NCI-H2081 treated with DMSO at 0.1 percent for 48 hours (cell line): ENCODE measurements at regions not wholly inside any gene's neighbourhood (a gene's known extent, or its start where the extent isn't known, plus 50 kb on each side); places are given as distances from the start of the nearest gene placed in this dataset.
"Not testable (repeated sequence)": the region's sequence is repeated elsewhere in the genome, so short reads cannot be mapped to it uniquely, and the experiment has no call there.

ENCODE experiments used
- DNase-seq: peaks from one replicate; lab custom pipeline; 2025; lab: John Stamatoyannopoulos, UW

DNA sequence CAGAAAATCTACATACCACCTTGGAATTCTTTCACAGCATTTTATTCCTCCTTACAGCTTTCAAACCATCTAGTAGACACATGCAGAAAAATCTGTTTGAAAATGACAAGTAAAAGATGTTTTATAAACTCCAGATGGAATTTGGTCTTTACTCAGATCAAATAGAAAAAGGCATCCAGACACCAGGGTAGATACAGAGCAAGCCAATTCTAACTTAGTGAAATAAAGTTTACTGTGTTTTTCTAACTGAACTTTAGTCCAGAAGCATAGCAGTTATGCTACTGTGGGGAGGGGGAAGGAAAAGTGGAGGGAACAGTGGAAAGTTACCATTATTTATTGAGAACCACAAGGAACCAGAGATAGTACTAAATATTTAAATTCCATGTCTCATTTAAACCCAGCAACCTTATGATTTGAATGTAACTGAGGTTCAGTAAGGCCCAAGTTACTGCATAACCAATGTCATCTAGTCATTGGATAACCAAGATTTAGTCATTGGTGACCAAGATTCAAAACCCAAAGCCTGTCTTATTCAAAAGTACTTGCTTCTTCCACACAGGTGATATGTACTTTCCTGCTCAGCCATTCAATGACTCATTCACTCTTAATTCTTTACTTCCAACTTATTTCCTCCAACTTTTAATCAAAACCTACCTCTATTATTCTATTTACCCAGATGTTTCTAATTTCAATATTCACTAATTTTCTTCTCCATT lies 57.7 kb downstream of the RAD51AP2 start:
- DNase-seq: no peak

DNA sequence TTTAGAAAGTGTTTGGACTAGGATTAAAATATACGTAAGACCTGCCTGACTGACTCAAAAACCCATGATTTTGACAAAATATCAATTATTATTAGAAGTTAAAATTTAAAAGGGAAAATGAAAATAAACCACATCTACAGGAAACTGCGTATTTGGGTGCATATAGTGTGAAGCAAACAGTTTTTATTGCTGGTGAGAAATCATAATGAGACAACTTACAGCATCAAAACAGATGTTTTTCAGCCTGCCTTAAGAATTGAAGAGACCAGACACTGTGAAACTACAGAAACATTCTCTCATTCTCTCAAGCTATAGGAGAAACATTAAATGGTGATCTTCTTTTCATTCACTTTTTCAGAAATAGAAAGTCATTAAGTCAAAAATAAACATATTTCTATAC lies 62.9 kb downstream of the RAD51AP2 start:
- no peak for DNase-seq

DNA sequence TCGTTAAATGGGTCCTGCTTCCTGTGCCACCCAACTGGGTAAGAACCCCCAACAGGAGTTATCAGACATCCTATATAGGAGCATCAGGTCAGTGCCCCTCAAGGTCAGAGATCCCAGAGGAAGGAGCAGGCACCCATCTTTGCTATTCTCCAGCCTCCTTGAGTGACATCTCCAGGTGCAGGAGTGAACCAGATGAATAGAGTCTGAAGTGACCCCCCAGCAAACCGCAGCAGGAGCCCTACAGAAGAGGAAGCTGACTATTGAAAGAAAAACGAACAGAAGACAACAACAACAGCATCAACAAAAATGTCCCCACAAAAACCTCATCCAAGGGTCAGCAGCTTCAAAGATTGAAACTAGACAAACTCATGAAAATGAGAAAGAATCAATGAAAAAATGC lies 72.0 kb downstream of the RAD51AP2 start:
- not testable (repeated sequence) for DNase-seq

DNA sequence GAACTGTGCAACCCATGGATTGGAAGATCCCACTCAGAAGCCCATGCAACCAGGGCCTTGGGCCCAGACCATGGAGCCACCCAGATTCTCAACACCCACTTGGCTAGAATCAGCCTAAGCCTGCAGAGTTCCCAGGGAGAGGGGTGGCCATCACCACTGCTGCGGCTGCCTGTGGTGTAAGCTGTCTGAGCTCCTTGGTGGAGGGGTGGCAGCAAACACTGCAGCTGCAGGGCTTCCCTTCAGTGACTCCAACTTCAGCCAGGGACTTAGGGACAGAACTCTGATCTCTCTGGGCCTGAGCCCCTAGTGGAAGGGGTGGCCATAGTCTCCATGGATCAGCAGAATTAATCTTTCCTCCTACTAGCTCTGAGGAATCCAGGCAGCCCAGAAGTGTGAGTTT lies 72.5 kb downstream of the RAD51AP2 start:
- no peak for DNase-seq

DNA sequence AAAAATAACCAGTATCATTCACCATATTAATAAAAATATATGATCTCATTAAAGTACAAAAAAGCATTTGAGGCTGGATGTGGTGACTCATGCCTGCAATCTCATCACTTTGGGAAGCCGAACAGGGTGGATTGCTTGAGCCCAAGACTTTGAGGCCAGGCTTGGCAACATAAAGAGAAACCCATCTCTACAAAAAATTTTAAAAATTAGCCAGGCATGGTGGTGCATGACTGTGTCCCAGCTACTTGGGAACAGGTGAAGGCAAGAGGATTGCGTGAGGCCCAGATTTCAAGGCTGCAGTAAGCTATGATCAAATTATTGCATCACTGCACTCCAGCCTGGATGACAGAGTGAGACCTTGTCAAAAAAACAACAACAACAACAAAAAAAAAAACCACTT lies 75.9 kb downstream of the RAD51AP2 start:
- DNase-seq: no peak

DNA sequence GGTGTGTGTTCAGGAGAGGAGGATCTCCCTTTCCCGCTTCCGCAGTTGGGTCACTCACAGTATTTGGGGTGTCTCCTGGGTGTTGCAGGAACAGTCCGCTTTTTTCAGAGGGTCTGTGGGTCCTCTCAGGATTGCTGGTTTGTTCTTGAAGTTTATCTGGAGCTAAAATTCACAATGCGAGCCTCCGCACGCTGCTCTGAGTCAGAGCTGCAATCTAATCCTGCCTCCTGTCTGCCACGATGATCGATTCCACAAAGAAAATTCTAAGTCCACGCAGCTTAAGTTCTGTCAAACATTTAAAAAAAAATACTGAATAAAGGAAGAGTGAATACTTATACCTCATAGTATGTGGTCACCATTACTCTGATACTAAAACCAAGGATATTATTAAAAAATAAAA lies 76.5 kb downstream of the RAD51AP2 start:
- no peak for DNase-seq

DNA sequence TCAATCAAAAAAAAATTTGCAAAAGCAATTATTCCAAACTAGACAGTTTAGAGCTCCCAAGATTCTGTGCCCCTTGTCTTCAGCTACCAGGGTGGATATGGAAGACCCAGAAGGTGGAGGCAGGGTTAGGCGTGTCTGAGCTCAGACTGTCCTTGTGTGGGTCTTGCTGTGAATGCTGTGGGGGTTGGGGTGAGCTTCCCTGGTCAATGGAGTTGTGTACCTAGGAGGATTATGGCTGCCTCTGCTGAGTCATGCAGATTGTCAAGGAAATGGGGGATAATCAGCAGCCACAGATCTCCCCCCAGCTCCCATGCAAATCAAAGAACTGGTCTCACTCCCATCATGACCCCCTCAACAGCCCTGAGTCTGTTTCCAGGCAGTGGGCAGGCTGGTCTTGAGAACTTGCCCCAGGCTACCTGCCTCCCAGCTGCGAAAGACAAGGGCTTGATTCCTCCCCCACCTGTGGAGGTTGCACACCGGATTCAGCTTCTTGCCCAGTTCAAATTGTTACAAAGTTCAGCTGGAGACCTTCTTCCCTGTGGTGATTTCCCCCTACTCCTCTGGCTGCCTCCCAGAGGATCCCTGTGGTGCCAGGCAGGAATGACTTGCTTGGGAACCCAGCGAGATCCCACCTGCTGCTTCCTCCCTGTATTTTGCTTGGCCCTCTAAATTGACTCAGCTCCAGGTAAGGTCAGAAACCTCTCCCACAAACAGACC lies 77.0 kb downstream of the RAD51AP2 start:
- DNase-seq: no peak

DNA sequence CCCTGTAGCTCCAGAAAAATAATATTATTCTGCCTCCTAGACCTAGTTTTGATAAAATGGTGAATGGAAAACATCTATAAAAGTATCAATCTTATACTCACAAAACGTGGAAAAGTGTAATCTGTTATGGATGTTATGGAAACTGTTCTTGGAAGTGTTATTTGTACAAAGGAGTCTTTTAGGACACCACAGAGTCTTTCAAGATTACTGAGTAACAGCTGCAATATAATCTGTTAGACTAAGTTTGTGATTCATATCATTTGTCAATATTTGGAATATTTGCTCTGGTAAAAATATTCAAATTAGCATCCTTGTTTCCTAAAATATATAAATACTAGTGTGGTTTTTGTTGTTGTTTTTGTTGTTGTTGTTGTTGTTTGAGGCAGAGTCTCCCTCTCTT lies 87.9 kb downstream of the RAD51AP2 start:
- DNase-seq: no peak

DNA sequence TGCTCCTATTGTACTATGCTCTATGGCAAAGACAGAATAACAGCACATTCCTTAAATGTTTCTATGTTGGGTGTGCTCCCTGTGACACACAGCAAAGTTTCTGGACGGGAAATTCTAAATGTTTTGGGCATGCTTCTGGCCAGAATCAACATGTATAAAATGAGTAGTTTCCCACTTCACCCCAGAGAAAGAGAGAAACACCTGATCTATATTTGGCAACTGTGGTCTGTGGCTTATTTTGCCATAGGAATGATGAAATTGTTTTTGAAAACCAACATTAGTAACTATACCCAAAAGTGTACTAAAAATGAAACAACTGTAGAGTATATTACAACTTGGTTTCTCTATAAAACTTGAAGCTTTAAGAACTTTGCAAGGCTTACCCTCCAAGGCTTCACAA lies 89.1 kb downstream of the RAD51AP2 start:
- DNase-seq: no peak

DNA sequence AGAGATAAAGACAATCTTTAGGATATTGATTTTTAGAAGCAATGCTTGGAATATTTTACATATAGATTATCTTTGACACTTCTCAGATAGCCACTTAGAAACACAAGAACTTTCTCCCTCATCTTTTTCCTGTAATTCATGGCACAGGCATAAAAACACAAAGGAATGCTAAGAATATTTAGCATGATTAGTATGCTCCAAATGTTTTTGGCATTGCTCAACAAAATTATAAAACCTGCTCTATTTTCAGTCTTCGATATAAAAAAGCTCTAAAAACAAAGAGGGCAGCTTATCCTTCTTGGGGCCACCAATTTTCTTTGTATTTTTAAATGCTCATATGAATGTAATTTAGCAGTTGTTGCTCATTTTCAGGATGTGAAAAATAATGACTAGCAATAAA lies 90.8 kb downstream of the RAD51AP2 start:
- no peak for DNase-seq

DNA sequence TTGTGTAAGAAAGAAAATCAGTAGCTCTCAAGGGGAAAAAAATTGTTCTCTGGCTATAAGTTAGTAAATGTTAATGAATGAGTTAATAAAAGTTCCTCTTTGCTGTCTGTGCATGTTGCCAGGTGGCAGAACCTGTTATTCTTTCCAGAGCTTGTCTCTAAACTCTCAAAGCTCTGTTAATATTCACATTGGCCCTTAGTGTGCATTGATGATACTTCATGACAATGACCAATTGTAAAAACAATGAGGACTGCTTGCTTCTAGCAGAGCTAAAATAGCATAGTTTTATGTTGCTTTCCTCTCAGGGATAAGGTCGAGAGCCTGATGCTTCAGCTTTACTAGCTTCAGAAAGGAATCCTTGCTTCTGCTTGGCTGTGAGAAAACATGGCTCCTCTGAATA lies 91.5 kb downstream of the RAD51AP2 start:
- DNase-seq: no peak

DNA sequence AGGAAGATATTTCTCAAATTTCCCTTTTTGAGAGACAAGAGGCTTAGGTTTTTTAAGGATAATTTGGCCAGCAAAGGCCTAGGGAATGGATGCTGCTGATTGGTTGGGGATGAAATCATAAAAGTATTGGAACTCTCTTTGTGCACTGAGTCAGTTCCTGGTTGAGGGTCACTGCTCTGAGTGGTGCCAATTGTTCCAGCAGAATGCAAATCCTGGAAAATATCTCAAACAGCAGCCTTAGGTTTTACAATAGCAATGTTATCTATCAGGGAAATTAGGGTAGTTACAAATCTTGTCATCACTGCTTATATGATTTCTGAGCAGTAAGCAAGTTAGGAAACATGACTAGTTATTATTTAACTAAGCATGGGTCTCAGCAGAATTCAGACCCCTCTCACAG lies 96.2 kb downstream of the RAD51AP2 start:
- no peak for DNase-seq

DNA sequence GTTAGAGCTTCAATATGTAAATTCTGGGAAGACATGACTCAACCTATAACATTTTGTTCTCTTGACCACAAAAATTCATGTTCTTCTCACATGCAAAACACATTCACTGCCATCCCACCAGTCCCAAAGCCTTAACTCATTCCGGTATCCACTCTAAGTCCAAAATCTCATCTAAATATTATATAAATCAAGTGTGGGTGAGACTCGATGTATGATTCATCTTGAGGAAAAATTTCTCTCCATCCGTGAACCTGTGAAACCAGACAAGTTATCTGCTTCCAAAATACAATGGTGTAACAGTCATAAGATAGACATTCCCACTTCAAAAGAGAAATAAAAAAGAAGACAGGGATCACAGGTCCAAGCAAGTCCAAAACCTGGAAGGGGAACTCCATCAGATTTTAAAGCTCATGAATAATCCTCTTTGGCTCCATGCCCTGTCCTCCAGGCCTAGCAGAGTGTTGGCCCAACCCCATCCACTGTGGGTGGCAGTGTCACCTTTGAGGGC lies 101.3 kb downstream of the RAD51AP2 start:
- no peak for DNase-seq

DNA sequence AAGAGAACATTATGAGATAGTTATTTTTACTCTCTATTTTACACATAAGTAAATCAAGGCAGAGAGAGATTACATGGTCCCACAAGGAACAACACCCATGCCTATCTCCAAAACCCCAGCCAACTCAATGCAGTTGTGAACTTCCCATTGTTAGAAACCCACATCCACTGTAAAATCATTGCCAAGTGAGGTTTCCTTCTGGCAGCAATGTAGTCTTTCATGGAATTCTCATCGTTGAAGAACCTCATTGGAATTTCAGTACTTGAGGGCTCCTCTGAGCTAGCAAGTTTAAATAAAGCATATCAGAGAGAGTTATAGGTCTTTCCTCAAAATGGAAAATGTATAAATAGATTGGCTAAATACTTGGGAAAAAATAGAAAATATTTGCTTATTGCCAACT lies 105.2 kb downstream of the RAD51AP2 start:
- no peak for DNase-seq

DNA sequence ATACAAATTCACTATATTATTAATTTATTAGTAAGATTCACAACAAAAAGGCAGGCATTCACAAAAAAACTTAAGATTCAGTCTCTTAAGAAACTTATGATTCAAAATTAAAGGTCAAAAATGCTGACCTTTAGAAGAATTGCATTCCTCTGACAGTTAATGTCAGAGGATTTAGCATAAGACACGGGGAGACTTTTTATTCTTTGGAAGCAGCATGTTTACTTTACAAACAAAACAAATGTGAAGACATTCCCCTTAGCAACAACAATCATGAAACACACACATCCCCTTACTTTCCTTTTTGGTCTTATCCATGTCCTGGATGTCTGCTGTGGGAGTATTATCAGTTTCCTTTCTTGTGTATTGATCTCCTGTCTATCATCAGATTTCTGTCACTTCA lies 117.1 kb downstream of the RAD51AP2 start:
- no peak for DNase-seq

DNA sequence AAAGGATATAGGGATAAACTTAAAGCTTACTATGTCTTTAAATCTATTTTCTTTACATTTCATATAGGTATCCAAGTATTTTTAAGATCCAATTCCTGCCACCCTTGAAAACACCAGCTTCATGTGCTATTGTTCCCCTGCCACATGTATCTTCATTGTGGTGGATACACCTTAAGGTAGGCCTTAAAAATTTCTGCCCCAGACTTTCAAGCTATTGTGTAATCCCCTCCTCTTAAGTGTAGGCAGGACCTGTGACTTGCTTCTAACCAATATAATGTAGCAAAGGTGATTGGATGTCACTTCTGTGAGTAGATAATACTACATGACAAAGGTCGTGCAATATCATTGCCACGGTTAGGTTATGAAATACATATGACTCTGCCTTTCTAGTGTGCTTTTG lies 119.5 kb downstream of the RAD51AP2 start:
- DNase-seq: no peak

DNA sequence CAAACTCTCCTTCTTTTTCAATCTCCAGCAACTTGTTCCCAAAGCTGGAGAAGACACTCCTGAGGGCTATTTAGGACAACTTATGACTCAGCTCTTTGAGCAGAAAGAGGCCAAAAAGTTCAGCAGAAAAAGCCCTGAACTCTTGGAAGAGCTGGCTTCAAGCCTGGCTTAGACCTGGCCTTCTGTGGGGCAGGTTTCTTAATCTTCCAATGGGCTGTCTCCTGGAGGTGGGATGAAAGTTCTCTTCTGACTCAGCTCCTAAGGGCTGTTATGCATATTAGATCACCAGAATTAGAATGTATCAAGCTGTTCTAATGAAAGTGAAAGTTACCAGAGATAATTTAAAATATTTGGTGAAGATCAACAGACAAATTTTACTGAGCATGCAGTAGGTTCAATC lies 129.4 kb downstream of the RAD51AP2 start:
- DNase-seq: no peak

DNA sequence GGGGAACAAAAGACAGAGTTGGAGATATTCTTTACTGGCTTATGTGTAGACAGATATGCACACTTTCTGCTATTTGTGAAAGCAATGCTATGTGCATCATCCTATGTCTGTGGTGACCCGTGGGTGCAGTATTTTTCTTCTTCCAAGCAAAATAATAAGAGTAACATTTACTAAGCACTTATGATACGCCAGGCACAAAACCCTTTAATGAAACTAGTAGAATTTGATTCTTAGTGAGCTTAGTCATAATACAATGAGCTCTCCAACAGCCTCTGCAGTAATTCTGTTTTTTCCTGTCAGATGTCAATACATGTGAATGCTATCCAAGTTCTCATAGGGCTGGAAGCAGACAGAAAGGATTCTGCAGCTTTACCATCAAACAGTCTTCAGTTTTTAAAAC lies 130.6 kb downstream of the RAD51AP2 start:
- no peak for DNase-seq

DNA sequence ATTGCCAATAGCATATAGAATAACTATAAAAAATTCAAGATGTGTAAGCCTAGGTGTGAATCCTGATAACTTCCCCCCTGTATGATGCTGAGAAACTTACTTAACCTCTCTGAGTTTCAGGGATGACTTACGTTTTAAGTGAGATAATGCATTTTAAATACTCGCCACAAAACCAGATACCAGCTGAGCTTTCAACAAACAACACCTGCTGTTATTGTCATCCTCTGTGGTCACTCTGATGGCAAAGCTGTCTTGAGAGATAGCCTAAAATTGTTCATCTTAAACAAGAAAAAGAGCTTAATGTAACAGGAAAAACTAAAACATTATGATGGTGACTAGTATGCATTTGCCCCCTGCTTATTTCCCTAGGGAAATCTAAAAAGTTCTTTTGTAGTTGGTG lies 131.5 kb downstream of the RAD51AP2 start:
- no peak for DNase-seq

DNA sequence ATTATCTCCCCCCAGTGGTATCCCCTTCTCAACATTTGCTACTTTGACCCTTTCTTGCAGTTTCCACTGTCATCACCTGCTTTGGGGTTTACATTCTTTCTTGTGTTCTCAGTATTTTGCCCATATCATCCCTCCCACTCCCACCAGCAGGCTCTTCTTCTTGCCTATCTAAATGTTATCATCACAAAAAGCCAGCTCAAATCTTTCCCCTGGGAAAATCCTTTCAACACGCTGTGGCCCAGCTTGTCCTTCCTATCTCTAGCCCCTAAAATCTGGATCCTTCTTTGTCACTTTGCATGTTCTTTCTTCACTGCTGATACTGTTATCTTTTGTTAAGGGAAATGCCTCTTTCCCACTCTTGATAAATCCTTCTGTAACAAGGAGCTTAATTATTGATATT lies 138.2 kb downstream of the RAD51AP2 start:
- no peak for DNase-seq

DNA sequence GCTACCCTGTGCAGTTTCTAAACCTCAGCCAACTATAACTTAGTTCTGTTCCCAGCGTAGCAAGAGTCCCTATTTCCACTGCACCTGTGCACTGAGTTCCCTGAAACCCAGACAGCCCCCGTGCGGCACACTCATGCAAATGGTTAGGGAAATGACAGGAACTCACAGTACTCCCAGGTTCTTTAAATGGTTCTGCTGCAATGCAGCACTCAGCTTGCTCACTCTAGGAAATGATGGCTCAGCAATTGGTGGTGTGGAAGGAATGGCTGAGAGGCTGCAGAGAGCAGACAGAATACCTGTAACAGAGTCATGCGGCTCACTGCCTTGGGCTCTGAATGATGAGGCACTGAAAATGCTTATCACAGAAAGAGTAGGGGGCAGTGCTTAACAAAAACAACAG lies 143.0 kb downstream of the RAD51AP2 start:
- no peak for DNase-seq

DNA sequence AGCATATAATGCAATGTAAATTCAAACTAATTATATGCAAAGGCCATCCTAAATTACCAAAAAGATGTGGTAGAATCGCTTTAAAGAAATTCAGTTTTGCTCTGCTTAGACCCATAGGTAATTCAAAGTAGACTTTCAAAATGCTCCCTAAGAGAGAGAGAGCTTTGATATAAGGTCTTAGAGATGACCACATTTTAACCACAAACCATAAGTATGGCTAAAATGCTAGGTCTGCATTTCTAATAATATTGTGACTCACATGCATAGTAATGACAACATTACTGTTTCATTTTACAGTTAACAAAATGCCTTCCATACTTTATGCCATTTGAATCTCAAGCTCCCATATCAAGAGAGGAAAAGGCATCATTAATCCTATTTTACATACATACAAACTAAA lies 144.5 kb downstream of the RAD51AP2 start:
- no peak for DNase-seq

DNA sequence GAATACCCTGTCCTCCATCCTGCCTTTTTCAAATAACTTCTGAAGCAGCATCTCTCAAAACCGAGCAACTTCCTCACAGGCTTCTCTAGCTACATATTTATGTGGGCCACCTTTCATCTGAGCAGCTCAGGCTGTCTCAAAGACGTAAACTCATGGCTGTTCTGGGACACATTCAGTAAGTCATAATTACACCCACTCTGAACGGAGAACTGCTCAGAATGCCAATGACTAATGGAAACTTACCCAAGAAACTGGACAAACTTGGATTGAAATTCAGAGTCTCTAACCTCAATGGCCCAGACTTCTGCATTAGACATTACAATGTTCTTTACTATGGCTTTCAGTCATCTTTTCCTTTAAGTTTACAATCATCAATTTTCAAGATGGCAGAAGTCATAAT lies 145.2 kb downstream of the RAD51AP2 start:
- DNase-seq: no peak

DNA sequence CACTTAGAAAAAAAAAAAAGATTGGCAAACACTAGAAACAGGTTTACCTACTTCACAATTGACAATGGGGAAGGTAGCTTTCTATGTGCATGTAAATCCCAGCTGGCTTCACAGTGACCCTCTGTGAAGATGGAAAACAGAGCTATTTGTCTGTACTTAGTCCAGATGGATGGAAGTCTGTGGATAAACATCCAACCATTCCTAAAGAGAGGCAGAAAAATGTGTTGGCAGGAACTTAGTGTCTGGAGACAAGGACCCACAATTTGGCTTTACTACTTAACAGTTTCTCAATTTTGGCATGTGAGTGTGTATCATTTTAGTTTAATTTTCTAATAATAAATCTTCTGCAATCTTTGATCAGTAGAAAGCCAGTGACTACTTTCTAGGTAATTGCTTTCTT lies 154.4 kb downstream of the RAD51AP2 start:
- DNase-seq: no peak
